HG03135 (cell line): ENCODE measurements at regions not wholly inside any gene's neighbourhood (a gene's known extent, or its start where the extent isn't known, plus 50 kb on each side); places are given as distances from the start of the nearest gene placed in this dataset.
"Not testable (repeated sequence)": the region's sequence is repeated elsewhere in the genome, so short reads cannot be mapped to it uniquely, and the experiment has no call there.

ENCODE experiments used
- ATAC-seq: cut with Tn5 transposase; IDR thresholded peaks from one replicate; pipeline ENCODE4 v1.9.1; 2021; ENCODE audit warnings: mild to moderate bottlenecking, moderate library complexity; ENCODE audit not compliant: unreplicated experiment

DNA sequence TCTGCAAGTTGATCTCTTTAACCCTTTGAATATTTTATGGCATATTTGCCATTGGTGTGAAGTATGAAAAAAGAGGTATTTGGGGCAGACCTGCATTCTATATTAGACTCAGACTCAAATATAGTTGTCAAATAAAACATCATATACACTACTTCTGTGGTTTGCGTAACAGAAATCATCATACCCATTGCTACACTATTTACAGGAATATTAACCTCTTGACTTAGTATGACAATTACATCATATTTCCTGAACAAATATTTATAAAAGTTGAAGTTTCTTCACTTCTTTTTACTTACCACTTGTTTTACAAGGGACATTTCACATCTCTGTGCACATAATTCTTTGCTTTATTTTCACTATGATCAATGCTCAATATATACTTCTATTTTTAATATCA is 206.0 kb downstream of the HAO1 start:
- no peak for ATAC-seq

DNA sequence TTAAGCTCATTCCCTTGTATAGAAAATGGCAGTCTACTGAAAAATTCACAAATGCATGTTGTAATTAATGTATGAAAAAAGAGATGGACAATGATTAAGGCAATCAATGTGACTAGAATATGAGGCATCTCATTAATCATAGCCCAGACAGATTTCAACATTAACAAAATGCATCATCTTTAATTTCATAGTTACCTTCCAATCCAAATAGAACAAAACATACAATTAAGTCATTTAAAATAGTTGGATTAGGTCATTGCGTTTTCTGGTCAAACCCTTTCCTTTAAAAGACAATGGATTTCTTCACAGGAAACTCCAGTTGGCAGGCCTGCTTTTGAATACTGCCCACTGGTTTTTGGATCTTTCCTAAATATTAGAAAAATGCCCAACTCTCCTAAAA is 203.9 kb downstream of the HAO1 start:
- no peak for ATAC-seq

DNA sequence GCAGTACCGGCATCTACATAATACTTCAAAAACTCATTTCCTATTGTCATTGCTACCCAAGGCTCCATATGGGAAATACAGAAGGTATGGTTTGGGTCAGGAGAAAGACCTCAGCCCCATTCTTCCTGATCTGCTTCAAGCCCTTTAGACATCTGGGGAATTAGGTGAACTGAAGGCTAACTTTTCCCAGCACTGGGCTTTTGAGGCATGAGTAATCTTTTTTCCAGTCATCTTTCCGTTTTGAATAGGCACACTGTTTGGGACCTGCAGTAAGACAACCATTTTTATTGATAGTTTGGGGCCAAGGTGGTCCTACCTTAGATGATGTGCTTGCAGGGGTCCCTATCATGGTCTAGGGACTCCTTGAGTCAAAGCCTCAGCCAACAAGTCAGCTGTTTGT is 198.4 kb downstream of the HAO1 start:
- ATAC-seq, result no peak

DNA sequence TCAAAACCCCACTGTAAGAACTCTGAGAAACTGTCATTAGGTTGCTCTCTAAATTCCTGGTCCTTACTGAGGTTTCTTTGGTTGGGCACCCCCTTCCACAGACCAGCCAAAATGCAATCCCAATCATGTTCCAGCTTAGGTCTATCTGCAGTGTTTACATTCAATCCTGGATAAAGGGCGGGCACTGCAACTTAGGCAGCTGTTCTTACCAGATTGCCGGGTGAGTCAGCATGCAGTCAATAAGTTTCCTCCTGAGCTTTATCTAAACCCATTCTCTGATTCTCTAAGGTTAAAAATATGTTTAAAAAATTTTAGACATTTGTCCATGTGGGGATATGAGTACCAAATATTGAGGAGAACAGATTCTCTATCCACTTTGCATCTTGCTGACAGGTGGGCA is 197.8 kb downstream of the HAO1 start:
- ATAC-seq, result no peak

DNA sequence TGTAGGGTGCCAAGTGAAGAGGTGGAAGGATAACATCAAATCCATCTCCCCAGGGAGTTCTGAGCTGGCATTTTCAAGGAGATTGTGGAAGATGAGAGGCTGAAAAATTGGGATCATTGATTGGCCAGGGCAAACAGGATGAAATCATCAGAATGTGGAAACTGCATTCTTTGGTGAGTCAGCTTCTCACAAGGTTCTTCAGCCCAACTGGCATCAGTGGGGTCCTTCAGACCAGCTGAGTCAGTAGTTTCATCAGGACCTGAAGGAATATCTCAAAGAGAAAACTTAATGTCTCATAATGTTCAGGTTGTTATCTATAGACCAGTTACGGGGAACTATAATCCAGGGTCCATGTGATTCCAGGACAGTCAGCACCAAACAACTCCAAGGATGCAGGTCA is 195.8 kb downstream of the HAO1 start:
- ATAC-seq, result no peak

DNA sequence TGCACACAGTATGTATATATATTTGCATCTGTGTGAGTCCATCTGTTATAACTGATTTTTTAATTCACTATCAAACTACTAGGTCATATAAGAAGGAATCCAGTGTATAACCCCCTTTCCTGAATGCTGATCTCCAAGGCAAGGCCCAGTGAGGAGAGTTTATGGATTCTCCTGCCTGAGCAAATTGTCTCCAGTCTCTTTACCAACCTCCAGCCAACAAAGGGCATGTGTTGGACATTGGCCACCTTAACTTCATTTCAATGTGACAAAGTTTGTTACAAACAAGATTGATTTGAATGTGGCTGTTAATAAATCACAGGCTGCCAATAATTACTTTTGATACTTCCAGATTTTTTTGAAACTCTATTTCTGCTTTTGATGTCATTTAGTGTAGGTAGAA is 191.6 kb downstream of the HAO1 start:
- ATAC-seq, result no peak

DNA sequence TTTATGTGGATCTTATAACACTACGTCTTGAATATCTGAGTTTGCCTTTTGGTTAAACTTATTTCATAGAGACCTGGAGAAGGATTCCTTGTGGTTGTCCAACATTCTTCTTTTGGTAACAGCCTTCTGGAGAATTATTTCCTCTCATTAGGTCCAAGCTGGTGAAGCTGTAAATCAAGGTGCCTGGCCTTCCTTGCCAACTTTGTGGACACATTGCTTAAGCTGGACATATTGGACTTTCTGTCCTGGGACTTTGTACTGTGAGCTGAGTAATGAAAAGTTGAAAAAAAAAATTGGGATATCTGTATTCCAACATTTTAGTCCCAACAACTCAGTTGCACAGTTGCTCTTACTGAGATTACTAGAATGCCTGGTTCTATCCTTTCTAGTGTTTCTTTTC is 186.2 kb downstream of the HAO1 start:
- ATAC-seq, result no peak

DNA sequence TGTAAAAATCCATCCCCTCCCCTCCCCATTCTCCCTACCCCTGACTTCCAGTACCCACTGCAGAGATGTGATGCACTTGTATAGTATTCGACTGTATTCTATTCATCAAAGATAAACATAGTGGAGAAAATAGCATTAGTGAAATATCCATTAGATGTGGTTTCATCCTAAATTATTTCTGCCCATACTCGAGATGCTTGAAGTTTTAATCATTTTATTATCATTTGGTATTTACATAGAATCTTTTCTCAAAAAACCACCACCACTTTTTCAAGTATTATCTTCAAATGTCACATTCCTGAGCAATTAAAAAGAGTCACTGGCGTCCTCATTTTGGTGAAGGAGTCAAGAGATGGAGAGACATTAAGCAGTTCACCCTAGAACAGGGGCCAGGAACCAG is 181.9 kb downstream of the HAO1 start:
- ATAC-seq, result no peak

DNA sequence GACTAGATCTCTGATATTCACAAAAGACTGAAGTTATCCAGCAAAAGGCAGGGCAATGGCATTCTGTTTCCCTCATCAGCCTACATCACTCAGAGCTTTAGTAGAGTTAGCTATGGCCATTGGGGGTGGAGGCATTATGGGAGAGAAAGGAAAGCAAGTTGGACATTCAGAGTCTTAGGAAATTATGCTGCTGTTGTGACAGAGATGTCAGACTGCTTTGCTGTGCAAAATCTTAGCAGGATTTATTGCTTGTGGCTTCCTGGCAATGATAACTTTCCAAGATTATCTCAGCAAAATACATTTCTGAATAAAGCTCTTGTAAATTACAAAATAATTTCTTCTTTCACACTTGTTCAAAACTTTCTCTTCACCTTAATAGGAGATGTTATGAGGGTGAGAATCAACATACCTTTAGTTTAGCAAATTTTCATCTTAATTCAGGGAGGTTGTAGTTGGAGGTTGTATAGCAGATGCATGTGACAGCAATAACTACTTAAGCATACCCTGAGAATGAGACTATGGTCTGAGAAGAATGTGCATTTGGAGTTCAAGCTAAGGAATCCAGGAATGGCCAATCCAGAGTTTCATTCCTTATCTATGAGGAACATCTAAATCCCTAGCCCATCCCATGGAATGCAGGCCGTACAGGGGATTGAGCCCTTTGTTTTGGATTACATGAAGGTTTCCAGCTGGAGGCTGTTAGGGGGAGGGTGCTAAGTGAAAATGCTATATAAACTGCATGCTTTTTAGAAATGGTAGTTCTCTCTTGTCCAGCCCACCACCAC is 179.8 kb downstream of the HAO1 start:
- ATAC-seq, result no peak

DNA sequence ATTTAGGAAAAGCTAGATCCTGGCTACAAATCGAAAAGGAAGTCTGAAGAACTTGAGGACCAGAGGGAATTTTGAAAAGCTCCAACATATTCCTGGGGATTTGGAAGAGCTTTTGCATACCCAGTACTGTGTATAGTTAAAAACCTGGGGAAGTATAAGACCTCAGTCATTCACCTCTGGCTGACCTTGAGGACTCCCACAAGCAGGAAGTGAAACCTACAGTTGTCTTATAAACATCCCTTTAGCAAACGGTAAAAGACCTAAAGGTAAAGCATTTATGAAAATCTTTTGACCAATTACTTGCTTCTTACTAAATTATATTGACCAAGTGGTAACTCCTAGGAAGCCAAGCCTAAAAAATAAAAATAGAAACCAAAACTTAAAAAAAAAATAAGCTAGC is 175.0 kb downstream of the HAO1 start:
- peak; percentile 93 for ATAC-seq

DNA sequence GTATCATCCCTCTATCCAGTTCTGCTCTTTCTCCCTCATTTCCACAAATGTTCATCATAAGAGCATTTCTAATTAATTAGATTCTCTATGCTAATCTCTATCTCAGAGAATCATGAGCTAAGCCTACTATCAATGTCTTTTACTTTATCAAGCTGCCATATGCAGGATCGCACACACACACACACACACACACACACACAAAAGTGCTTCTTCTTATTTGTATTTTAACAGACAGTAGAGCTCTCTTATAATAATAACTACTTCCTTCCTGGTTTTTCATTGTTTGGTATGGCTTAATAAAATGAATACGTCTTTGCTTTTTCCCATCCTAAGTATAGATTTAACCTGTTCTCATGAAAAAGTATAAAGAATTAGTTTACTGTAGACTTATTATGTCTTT is 170.2 kb downstream of the HAO1 start:
- ATAC-seq, result no peak

DNA sequence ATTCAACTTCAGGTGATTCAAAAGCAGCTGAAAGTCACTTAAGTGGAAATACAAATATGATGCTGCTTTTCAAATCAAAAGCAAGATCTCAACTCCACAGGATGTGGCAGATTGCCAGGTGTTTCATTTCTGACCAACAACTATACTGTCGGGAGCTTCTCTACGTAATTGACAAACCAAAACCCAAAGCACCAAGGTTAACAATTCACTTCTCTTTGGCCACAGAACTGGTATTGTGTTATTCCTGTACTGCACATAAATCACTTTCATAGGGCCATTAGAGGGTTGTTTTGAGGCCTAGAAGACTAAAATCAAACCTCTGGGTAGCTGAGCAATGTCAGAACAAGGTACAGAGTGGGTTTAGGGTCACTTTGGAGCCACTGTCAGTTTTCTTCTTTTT is 169.7 kb downstream of the HAO1 start:
- peak; percentile 100 for ATAC-seq

DNA sequence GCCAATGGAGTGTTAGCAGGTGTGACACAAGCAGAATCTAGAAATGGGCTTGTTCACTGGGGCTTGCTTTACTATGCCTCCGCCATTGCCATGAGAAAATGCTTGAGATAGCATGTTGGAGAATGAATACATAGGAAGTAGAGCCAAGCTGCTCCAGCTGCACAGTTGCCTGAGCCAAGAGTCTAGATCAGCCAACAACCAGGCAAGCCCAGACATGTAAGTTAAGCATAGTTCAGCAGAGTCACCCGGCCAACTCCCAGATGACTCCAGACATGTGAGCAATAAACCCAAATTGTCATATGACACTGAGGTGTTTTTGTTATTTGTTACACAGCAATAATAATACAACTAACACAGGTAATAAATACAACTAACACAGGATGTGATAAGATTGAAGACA is 167.9 kb downstream of the HAO1 start:
- ATAC-seq, result no peak

DNA sequence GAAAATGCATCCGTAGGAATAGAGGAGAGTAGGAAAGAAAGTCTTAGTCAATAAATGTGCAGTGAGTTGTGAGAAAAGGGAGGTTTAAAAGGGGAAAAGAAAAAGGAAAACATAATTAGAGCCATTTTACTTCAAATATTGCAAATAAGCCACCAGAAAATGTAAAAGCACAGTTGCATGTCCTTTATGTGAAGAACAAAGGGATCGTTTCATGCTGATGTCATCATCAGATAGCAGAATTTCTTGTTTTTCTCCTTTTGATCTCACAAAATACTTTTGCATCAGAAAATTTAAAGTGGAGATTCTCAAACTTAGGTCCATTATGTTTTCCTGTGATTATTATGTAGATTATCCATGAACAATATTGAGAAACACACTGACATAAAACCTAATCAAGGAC is 166.7 kb downstream of the HAO1 start:
- no peak for ATAC-seq

DNA sequence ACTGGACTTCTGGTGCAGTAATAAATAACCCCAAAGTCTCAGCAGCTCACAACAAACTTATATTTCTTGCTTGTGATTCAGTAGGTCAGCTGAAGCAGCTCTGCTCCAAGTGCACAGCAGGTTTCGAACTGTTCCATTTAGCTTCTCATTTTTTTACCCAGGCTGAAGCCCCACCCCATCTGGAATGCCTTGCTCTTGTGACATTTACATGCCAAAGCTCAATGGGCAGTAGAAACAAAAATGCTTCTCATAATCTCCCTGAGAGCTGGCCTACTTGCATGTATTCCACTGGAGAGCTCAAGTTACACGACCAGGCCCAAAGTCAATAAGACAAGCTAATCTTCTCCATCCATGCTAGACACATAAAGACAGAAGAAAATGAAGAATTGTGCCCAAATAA is 165.2 kb downstream of the HAO1 start:
- ATAC-seq, result no peak

DNA sequence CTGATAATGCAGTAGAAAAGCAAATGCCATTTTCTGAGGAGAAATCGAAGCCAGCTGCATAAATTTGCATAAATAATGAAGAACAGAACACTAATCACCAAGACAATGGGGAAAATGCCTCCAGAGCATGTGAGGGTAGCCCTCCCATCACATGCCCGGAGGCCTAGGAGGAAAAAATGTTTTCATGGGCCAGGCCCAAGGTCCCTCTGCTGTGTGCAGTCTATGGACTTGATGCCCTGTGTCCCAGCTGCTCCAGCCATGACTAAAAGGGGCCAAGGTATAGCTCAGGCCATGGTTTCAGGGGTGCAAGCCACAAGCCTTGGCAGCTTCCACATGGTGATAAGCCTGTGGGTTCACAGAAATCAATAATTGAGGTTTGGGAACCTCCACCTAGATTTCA is 164.1 kb downstream of the HAO1 start:
- ATAC-seq, result no peak

DNA sequence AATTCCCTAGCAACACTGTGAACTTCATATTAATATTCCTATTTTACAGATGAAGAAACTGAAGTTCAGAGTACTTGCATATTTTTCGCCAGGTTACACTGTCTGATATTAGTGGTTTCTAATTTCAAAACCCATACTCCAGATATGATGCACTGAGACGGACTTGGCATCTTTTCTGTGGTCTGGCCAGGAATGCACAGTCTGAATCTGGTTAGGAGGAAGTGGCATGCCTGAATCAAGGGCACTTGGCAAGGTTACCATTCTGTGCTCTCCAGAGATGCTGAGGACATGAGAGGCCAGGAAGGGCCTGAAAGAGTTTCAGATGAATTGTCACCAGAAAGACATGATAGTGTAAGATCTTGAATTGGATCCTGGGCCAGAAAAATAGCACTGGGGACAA is 150.1 kb downstream of the HAO1 start:
- ATAC-seq, result no peak

DNA sequence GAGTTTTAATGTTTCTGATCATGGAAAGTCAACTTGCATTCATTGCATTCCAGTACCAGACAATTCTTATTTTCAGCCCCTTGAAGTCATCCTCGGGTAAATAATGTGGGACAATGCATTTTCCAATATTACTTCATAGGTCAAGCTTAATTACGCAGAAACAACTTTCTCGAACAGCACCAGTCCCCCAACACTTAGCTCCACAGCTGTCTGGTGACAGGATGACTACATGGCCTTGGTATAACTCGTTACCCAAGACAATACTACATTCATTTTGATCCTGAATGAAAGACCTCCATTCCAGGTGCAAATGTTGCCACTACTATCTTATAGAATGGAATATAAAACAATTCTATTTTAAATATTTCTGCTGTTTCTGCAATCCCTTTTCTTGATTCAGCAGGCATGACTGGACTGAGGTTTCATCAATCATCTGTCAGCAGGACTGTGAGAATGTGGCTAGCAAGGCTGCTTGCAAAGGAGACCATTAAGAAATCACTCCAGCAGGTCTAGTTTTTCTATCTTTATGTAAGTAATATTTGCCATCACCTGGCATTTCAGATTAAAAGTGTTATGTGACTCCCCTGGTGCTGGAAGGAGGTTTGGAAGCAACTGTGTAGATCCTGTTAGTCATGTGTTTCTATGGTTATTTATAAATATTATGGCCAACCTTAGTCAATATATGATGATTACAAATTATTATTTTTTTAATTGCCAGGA is 147.9 kb downstream of the HAO1 start:
- ATAC-seq, result no peak

DNA sequence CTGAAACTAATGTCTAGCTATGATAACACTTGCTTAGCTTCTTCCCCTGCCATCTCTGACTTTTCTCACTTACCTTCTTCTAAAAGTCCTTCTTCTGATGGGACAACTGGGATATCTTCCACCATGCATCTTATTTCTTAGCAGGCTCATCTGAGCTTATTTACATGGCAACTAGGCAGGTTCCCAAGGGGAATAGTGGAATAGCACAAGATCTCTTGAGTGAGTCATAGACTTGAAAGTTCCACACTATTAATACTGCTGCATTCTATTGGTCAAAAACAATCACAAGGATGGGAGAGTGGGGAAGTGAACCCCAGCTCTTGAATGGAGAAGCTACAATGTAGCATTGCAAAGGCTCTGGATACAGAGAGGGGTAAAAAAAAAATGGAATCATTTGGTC is 142.1 kb downstream of the HAO1 start:
- no peak for ATAC-seq

DNA sequence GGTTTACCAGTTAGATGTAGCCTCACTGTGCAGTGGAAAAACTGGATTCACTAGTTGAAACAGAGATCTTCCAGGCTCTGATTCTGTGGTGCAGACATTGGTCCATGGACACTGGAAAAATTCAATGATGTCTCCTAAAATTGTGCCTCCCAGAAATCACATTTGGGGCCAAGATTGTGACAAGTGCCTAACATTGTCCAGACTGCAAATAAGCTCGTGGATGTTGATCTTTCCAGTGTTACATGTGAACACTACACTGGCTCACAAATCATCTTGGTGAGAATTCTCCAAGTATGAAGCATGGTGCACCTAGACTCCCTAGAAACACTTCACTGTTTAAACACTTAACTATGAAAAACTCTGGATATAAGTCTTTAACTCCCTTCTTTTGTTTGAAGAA is 140.4 kb downstream of the HAO1 start:
- ATAC-seq, result no peak

DNA sequence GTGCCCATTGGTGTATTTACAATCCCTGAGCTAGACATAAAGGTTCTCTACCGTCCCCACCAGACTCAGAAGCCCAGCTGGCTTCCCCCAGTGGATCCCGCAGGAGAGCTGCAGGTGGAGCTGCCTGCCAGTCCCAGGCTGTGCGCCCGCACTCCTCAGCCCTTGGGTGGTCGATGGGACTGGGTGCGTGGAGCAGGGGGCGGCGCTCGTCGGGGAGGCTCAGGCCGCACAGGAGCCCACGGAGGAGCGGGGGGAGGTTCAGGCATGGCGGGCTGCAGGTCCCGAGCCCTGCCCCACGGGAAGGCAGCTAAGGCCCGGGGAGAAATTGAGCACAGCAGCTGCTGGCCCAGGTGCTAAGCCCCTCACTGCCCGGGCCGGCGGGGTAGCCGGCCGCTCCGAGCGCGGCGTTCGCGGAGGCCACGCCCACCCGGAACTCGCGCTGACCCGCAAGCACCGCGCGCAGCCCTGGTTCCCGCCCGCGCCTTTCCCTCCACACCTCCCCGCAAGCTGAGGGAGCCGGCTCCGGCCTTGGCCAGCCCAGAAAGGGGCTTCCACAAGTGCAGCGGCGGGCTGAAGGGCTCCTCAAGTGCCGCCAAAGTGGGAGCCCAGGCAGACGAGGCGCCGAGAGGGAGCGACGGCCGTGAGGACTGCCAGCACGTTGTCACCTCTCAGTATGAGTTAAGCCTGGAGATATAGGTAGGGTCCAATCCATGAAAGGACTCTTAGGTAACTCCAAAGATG is 136.7 kb downstream of the HAO1 start:
- not testable (repeated sequence) for ATAC-seq

DNA sequence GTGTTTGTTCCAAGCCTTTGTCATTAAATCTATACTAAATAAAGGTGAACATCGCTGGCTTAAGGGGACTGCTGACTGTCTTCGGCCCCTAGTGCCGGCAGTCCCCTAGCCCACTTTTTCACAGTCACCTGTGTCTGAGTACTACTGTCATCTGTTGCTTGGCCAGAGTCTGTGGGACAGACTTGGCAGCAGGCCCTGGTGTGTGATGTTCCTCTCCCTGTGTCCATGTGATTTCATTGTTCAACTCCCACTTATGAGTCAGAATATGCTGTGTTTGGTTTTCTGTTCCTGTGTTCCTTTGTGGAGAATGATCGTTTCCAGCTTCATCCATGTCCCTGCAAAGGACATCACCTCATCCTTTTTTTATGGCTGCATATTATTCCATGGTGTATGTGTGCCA is 133.4 kb downstream of the HAO1 start:
- no peak for ATAC-seq
